ENCODE measurements at regions not wholly inside any gene's neighbourhood (a gene's known extent, or its start where the extent isn't known, plus 50 kb on each side); places are given as distances from the start of the nearest gene placed in this dataset.

GRCh38 chr1:96355961-96356360 lies 365.6 kb upstream of the PTBP2 start:
- BruUV-seq (replicated peaks): no TSS peak
- Histone ChIP-seq H3K79me2 (ENCODE audit: control insufficient read depth, insufficient read depth, low read length) (no peaks in the 10 kb centered on the region), H3K4me3 (no peak overlapping the region), H3K27me3 (ENCODE audit: control insufficient read depth in 2 of 2, insufficient read depth in 2 of 2, low read length in 2 of 2) (no peaks in the 10 kb centered on the region), H3K27ac (ENCODE audit: extremely low read depth, low read depth, low read length) (no peak overlapping the region), H3K9me3 (replicated peaks; ENCODE audit: control insufficient read depth, insufficient read depth, low read depth, low read length) (no peaks in the 10 kb centered on the region), H4K20me1 (replicated peaks; ENCODE audit: control insufficient read depth, insufficient read depth, low read length) (no peaks in the 10 kb centered on the region), H3K9me1 (ENCODE audit: control insufficient read depth, insufficient read depth, low read length) (no peaks in the 10 kb centered on the region), H3K36me3 (ENCODE audit: control insufficient read depth, insufficient read depth, low read length) (no peaks in the 10 kb centered on the region), H3K9ac (ENCODE audit: insufficient read depth in 1 of 2, low read depth in 2 of 2, low read length in 2 of 2) (no peak overlapping the region), H3K4me1 (replicated peaks in 1 of 2; ENCODE audit: control insufficient read depth in 2 of 2, insufficient read depth in 2 of 2, low read length in 2 of 2) (no peaks in the 10 kb centered on the region), H2AFZ (ENCODE audit: low read depth, low read length) (no peak overlapping the region), H3K4me2 (ENCODE audit: insufficient read depth, low read length) (no peak overlapping the region)
- no peak for ATAC-seq
- intact Hi-C loops (cut with micrococcal nuclease): no loop called here
- no peak for DNase-seq (ENCODE audit: extremely low read depth in 1 of 4, low spot score in 3 of 4)
- ChIA-PET CTCF (ENCODE audit: low intra/inter-chr PET ratio) (no interaction called here), POLR2A (no interaction called here)
- FAIRE-seq: no peak
- in situ Hi-C loops (cut with MboI): no loop called here
- 3% methylated on average over 2 of the region's 2 CpGs for WGBS (ENCODE audit: insufficient coverage, low coverage, missing lambda C conversion rate)
- TF ChIP-seq TARDBP (IDR thresholded peaks at IDR 0.05): no peak
- TF ChIP-seq NUFIP1 (IDR thresholded peaks at IDR 0.05; ENCODE audit: partially characterized antibody): no peak
- TF ChIP-seq ZNF586 (CRISPR knock-in tag; conservative IDR thresholded peaks at IDR 0.05): no peak
- TF ChIP-seq PBX2 (CRISPR knock-in tag; IDR thresholded peaks at IDR 0.05; ENCODE audit: low read depth): no peak
- TF ChIP-seq PBX2 (tag; conservative IDR thresholded peaks at IDR 0.05; ENCODE audit: low read depth): no peak
- no peak for TF ChIP-seq MAZ (CRISPR knock-in tag; conservative IDR thresholded peaks at IDR 0.05 in 1 of 2, IDR thresholded peaks at IDR 0.05 in 1 of 2)
- no peak for TF ChIP-seq TCF3 (CRISPR knock-in tag; IDR thresholded peaks at IDR 0.05)
- no peak for TF ChIP-seq EGR1 (conservative IDR thresholded peaks at IDR 0.05)
- no peak for TF ChIP-seq ZNF212 (CRISPR knock-in tag; IDR thresholded peaks at IDR 0.05)
- TF ChIP-seq NR2C2 (CRISPR knock-in tag; IDR thresholded peaks at IDR 0.05): no peak
- TF ChIP-seq NR2C2 (tag; IDR thresholded peaks at IDR 0.05): no peak
- TF ChIP-seq SMARCA5 (IDR thresholded peaks at IDR 0.05): no peak
- TF ChIP-seq THAP12 (CRISPR knock-in tag; IDR thresholded peaks at IDR 0.05): no peak
- TF ChIP-seq ZNF740 (CRISPR knock-in tag; IDR thresholded peaks at IDR 0.05): no peak
- TF ChIP-seq ZNF740 (tag; IDR thresholded peaks at IDR 0.05): no peak
- TF ChIP-seq NR0B1 (IDR thresholded peaks at IDR 0.05; ENCODE audit: partially characterized antibody): no peak
- TF ChIP-seq E2F3 (CRISPR knock-in tag; IDR thresholded peaks at IDR 0.05): no peak
- no peak for TF ChIP-seq FIP1L1 (IDR thresholded peaks at IDR 0.05; ENCODE audit: low read depth, low read length, poor library complexity, severe bottlenecking)
- TF ChIP-seq IFI16 (CRISPR knock-in tag; IDR thresholded peaks at IDR 0.05): no peak
